ENCODE measurements at regions not wholly inside any gene's neighbourhood (a gene's known extent, or its start where the extent isn't known, plus 50 kb on each side); places are given as distances from the start of the nearest gene placed in this dataset.
"Not testable (repeated sequence)": the region's sequence is repeated elsewhere in the genome, so short reads cannot be mapped to it uniquely, and the experiment has no call there.

GRCh38 chr4:86497980-86498862, 95.9 kb upstream of the PTPN13 start:
- H3K4me1 ChIP-seq (ENCODE audit: control insufficient read depth, insufficient read depth, low read length): no peaks in the 10 kb centered on the region

GRCh38 chr4:86498863-86499166, 95.3 kb upstream of the PTPN13 start:
- no peak for DNase-seq (ENCODE audit: low read depth, low spot score)
- Histone ChIP-seq H3K36me3 (ENCODE audit: control insufficient read depth, insufficient read depth, low read length) (no peaks in the 10 kb centered on the region), H3K9me3 (ENCODE audit: control insufficient read depth, insufficient read depth, low read length) (no peaks in the 10 kb centered on the region), H3K4me3 (ENCODE audit: low read length) (no peak overlapping the region), H3K27me3 (ENCODE audit: control insufficient read depth, insufficient read depth, low read length) (no peaks in the 10 kb centered on the region), H3K4me1 (ENCODE audit: control insufficient read depth, insufficient read depth, low read length) (no peaks in the 10 kb centered on the region), H3K27ac (ENCODE audit: low read length) (no peak overlapping the region)
- WGBS (ENCODE audit: insufficient coverage, insufficient read length): no CpG with 5 or more reads among the region's 1 CpG

More at GRCh38 chr4:86497980-86498862, 95.9 kb upstream of the PTPN13 start:
- DNase-seq (ENCODE audit: low read depth, low spot score): peak; percentile 63
- no peaks in the 10 kb centered on the region for H3K9me3 ChIP-seq (ENCODE audit: control insufficient read depth, insufficient read depth, low read length)
- H3K4me3 ChIP-seq (ENCODE audit: low read length): no peak overlapping the region
- no peaks in the 10 kb centered on the region for H3K36me3 ChIP-seq (ENCODE audit: control insufficient read depth, insufficient read depth, low read length)
- no peak overlapping the region for H3K27ac ChIP-seq (ENCODE audit: low read length)
- no CpG with 5 or more reads among the region's 5 CpGs for WGBS (ENCODE audit: insufficient coverage, insufficient read length)
- no peaks in the 10 kb centered on the region for H3K27me3 ChIP-seq (ENCODE audit: control insufficient read depth, insufficient read depth, low read length)

- H3K4me1 ChIP-seq (ENCODE audit: control insufficient read depth, insufficient read depth, low read length): no peaks in the 10 kb centered on the region
- H3K27me3 ChIP-seq (ENCODE audit: control insufficient read depth, insufficient read depth, low read length): no peaks in the 10 kb centered on the region
- H3K36me3 ChIP-seq (ENCODE audit: control insufficient read depth, insufficient read depth, low read length): no peaks in the 10 kb centered on the region
- H3K4me3 ChIP-seq (ENCODE audit: low read length): no peak overlapping the region
- no peak overlapping the region for H3K27ac ChIP-seq (ENCODE audit: low read length)
- H3K9me3 ChIP-seq (ENCODE audit: control insufficient read depth, insufficient read depth, low read length): no peaks in the 10 kb centered on the region
- no peak for DNase-seq (ENCODE audit: low read depth, low spot score)
Measured at GRCh38 chr4:86500527-86500926, 93.6 kb upstream of the PTPN13 start.

- no peaks in the 10 kb centered on the region for H3K4me1 ChIP-seq (ENCODE audit: control insufficient read depth, insufficient read depth, low read length)
- no peaks in the 10 kb centered on the region for H3K36me3 ChIP-seq (ENCODE audit: control insufficient read depth, insufficient read depth, low read length)
- no CpG with 5 or more reads among the region's 2 CpGs for whole genome bisulfite sequencing (ENCODE audit: insufficient coverage, insufficient read length)
- H3K27me3 ChIP-seq (ENCODE audit: control insufficient read depth, insufficient read depth, low read length): no peaks in the 10 kb centered on the region
- no peak for DNase-seq (ENCODE audit: low read depth, low spot score)
- H3K9me3 ChIP-seq (ENCODE audit: control insufficient read depth, insufficient read depth, low read length): no peaks in the 10 kb centered on the region
- no peak overlapping the region for H3K27ac ChIP-seq (ENCODE audit: low read length)
- no peak overlapping the region for H3K4me3 ChIP-seq (ENCODE audit: low read length)
Measured at GRCh38 chr4:86502081-86502480, 92.0 kb upstream of the PTPN13 start.

- no peak for DNase-seq (ENCODE audit: low read depth, low spot score)
- no CpG with 5 or more reads among the region's 1 CpG for WGBS (ENCODE audit: insufficient coverage, insufficient read length)
- H3K27ac ChIP-seq (ENCODE audit: low read length): no peak overlapping the region
Measured at GRCh38 chr4:86506591-86506990, 87.5 kb upstream of the PTPN13 start.

GRCh38 chr4:86508436-86508835, 85.7 kb upstream of the PTPN13 start:
- Histone ChIP-seq H3K36me3 (ENCODE audit: control insufficient read depth, insufficient read depth, low read length) (no peaks in the 10 kb centered on the region), H3K9me3 (ENCODE audit: control insufficient read depth, insufficient read depth, low read length) (no peaks in the 10 kb centered on the region), H3K27me3 (ENCODE audit: control insufficient read depth, insufficient read depth, low read length) (no peaks in the 10 kb centered on the region), H3K4me1 (ENCODE audit: control insufficient read depth, insufficient read depth, low read length) (no peaks in the 10 kb centered on the region), H3K27ac (ENCODE audit: low read length) (no peak overlapping the region), H3K4me3 (ENCODE audit: low read length) (no peak overlapping the region)
- WGBS (ENCODE audit: insufficient coverage, insufficient read length): no CpG with 5 or more reads among the region's 3 CpGs
- DNase-seq (ENCODE audit: low read depth, low spot score): no peak

More at GRCh38 chr4:86506591-86506990, 87.5 kb upstream of the PTPN13 start:
- Histone ChIP-seq H3K36me3 (ENCODE audit: control insufficient read depth, insufficient read depth, low read length) (no peaks in the 10 kb centered on the region), H3K27me3 (ENCODE audit: control insufficient read depth, insufficient read depth, low read length) (no peaks in the 10 kb centered on the region), H3K9me3 (ENCODE audit: control insufficient read depth, insufficient read depth, low read length) (no peaks in the 10 kb centered on the region), H3K4me3 (ENCODE audit: low read length) (no peak overlapping the region), H3K4me1 (ENCODE audit: control insufficient read depth, insufficient read depth, low read length) (no peaks in the 10 kb centered on the region)

- Histone ChIP-seq H3K4me3 (ENCODE audit: low read length) (no peak overlapping the region), H3K27ac (ENCODE audit: low read length) (no peak overlapping the region), H3K36me3 (ENCODE audit: control insufficient read depth, insufficient read depth, low read length) (no peaks in the 10 kb centered on the region), H3K4me1 (ENCODE audit: control insufficient read depth, insufficient read depth, low read length) (peaks cover 1% of the 10 kb centered on the region; the same call in 1 of the 2 replicates), H3K27me3 (ENCODE audit: control insufficient read depth, insufficient read depth, low read length) (no peaks in the 10 kb centered on the region), H3K9me3 (ENCODE audit: control insufficient read depth, insufficient read depth, low read length) (no peaks in the 10 kb centered on the region)
- DNase-seq (ENCODE audit: low read depth, low spot score): no peak
- WGBS (ENCODE audit: insufficient coverage, insufficient read length): no CpG with 5 or more reads among the region's 2 CpGs
Measured at GRCh38 chr4:86511590-86511989, 82.5 kb upstream of the PTPN13 start.

- Histone ChIP-seq H3K36me3 (ENCODE audit: control insufficient read depth, insufficient read depth, low read length) (no peaks in the 10 kb centered on the region), H3K27ac (ENCODE audit: low read length) (no peak overlapping the region), H3K4me3 (ENCODE audit: low read length) (no peak overlapping the region), H3K27me3 (ENCODE audit: control insufficient read depth, insufficient read depth, low read length) (no peaks in the 10 kb centered on the region), H3K9me3 (ENCODE audit: control insufficient read depth, insufficient read depth, low read length) (no peaks in the 10 kb centered on the region), H3K4me1 (ENCODE audit: control insufficient read depth, insufficient read depth, low read length) (peaks cover 1% of the 10 kb centered on the region; the same call in 1 of the 2 replicates)
- DNase-seq (ENCODE audit: low read depth, low spot score): no peak
Measured at GRCh38 chr4:86512631-86513030, 81.5 kb upstream of the PTPN13 start.

- H3K27me3 ChIP-seq (ENCODE audit: control insufficient read depth, insufficient read depth, low read length); DNase-seq (ENCODE audit: low read depth, low spot score); H3K4me1 ChIP-seq (ENCODE audit: control insufficient read depth, insufficient read depth, low read length); H3K36me3 ChIP-seq (ENCODE audit: control insufficient read depth, insufficient read depth, low read length); H3K9me3 ChIP-seq (ENCODE audit: control insufficient read depth, insufficient read depth, low read length); H3K27ac ChIP-seq (ENCODE audit: low read length); H3K4me3 ChIP-seq (ENCODE audit: low read length): not testable (repeated sequence)
- no CpG with 5 or more reads among the region's 1 CpG for WGBS (ENCODE audit: insufficient coverage, insufficient read length)
Measured at GRCh38 chr4:86515963-86516362, 78.2 kb upstream of the PTPN13 start.

GRCh38 chr4:86521373-86521969, 72.6 kb upstream of the PTPN13 start:
- Histone ChIP-seq H3K4me1 (ENCODE audit: control insufficient read depth, insufficient read depth, low read length) (no peaks in the 10 kb centered on the region), H3K27ac (ENCODE audit: low read length) (no peak overlapping the region), H3K27me3 (ENCODE audit: control insufficient read depth, insufficient read depth, low read length) (no peaks in the 10 kb centered on the region), H3K4me3 (ENCODE audit: low read length) (no peak overlapping the region), H3K36me3 (ENCODE audit: control insufficient read depth, insufficient read depth, low read length) (no peaks in the 10 kb centered on the region), H3K9me3 (ENCODE audit: control insufficient read depth, insufficient read depth, low read length) (no peaks in the 10 kb centered on the region; the same call in 1 of the 2 replicates)
- DNase-seq (ENCODE audit: low read depth, low spot score): no peak
- WGBS (ENCODE audit: insufficient coverage, insufficient read length): no CpG with 5 or more reads among the region's 3 CpGs

GRCh38 chr4:86522349-86522748, 71.8 kb upstream of the PTPN13 start:
- H3K9me3 ChIP-seq (ENCODE audit: control insufficient read depth, insufficient read depth, low read length): no peaks in the 10 kb centered on the region; the same call in 1 of the 2 replicates
- WGBS (ENCODE audit: insufficient coverage, insufficient read length): no CpG with 5 or more reads among the region's 4 CpGs
- H3K27ac ChIP-seq (ENCODE audit: low read length): no peak overlapping the region
- DNase-seq (ENCODE audit: low read depth, low spot score): no peak
- no peaks in the 10 kb centered on the region for H3K4me1 ChIP-seq (ENCODE audit: control insufficient read depth, insufficient read depth, low read length)
- H3K36me3 ChIP-seq (ENCODE audit: control insufficient read depth, insufficient read depth, low read length): no peaks in the 10 kb centered on the region
- H3K27me3 ChIP-seq (ENCODE audit: control insufficient read depth, insufficient read depth, low read length): no peaks in the 10 kb centered on the region
- H3K4me3 ChIP-seq (ENCODE audit: low read length): no peak overlapping the region

All from iPS DF 6.9 (cell line).